ENCODE measurements at regions not wholly inside any gene's neighbourhood (a gene's known extent, or its start where the extent isn't known, plus 50 kb on each side); places are given as distances from the start of the nearest gene placed in this dataset.
"Not testable (repeated sequence)": the region's sequence is repeated elsewhere in the genome, so short reads cannot be mapped to it uniquely, and the experiment has no call there.

- DNase-seq = no peak
Measured at GRCh38 chr16:66041907-66042306, 324.6 kb upstream of the CDH5 start.

- DNase-seq = no peak
Measured at GRCh38 chr16:66039793-66040192, 326.7 kb upstream of the CDH5 start.

DNA sequence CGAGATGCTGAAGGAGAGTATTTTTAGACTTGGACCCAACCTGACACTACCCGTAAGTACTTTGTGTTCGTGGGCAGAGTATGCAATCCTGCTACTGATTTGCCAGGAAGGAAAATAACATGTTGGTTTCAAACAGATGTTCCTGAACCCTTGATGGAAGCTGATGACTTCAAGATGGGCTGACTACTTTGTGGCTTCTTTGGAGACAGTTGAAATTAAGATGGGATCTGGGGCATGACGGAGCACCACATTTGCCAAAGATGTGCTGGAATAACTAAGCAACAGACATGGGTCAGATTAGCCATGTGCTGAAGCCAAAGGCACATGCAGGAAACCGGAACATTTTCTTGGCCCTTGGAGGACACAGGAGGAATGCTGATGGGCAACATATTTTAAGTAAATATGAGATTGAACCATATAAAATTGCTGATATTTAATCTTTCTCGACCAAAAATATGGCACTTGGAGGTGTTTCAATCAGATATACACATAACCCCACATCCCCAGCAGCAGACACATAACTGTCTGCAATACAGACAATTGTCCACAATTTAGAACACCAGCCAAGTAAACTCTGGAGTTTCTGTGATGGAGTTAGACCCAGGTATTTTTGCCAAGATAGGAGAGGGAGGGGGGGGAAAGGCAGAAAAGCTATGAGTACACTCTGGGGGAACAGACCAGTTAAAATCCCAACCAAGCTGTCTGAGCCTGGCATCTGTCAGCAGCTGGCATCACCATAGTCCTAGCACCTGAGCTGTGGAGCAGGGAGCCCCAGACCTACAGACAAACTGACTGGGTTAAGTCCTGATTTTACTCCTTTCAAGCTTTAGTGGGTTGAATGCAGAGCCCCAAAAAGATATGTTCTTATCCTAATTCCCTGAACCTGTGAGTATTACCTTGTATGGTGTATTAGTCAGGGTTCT, 329.4 kb upstream of the CDH5 start:
- DNase-seq = no peak

- no peak for DNase-seq
Measured at GRCh38 chr16:66036184-66036583, 330.3 kb upstream of the CDH5 start.

DNA sequence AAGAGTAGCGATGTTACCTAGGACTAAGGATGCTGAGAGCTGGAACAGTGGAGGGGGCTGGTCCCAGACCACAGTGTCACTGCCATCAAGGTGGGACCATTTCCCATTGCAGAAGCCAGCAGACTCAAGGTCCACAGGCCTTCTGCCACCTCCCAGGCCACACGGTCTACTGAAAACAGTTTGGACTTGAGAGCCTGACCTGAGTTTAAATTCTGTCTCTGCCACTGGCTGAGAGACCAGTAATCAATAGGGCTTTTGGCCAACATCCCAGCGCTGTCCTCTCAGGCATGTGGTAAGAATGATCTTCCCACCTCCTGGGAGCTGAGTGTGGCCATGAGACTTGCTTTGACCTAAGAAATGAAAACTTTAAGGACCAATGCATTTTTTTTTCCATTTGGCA, 331.4 kb upstream of the CDH5 start:
- no peak for DNase-seq

GRCh38 chr16:66032841-66033240, 333.6 kb upstream of the CDH5 start:
- DNase-seq = no peak

DNA sequence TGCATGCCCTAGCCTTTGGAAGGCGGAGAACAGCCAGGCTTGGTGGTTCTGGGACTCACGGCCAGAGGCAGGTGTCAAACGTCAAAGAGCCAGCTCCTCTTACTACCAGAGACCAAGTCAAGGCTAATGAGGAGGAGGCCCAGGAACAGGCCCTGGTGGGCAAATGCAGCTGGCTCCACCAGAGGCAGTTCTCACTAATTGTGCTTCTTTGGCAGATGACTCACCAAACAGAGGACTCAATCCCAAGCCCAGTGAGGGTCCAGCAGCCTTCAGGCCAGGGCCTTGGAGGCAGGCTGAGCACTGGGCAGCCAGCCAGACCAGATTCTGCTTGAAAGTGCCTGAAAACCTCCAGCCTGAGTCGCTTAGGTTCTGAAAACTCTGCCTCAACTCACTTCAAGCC, 336.5 kb upstream of the CDH5 start:
- DNase-seq = no peak

- no peak for DNase-seq
Measured at GRCh38 chr16:66028510-66029216, 337.8 kb upstream of the CDH5 start.

GRCh38 chr16:66026787-66027330, 339.6 kb upstream of the CDH5 start:
- no peak for DNase-seq

- peak; percentile 69 for DNase-seq
Measured at GRCh38 chr16:66026211-66026610, 340.3 kb upstream of the CDH5 start.

- DNase-seq = no peak
Measured at GRCh38 chr16:66025751-66026150, 340.7 kb upstream of the CDH5 start.

GRCh38 chr16:66024567-66024966, 341.9 kb upstream of the CDH5 start:
- DNase-seq = not testable (repeated sequence)

DNA sequence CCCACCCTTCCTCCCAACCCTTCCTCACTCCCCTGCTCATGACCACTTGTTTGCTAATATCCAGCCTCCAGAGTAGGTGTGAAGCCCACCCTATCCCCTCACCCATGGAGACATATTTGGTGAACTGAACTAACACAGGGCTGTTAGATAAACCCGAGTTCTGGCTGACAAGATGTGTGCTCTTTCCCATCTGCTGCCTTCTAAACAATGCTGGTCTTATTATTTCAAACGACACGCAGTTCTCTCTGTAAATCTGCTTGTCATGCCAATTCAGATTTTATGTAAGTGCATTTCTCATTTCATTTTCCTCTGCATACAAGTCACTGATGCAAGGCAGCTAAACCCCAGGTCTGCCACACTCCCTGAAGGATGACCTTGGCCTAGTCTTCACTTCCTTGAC, 343.0 kb upstream of the CDH5 start:
- no peak for DNase-seq

DNA sequence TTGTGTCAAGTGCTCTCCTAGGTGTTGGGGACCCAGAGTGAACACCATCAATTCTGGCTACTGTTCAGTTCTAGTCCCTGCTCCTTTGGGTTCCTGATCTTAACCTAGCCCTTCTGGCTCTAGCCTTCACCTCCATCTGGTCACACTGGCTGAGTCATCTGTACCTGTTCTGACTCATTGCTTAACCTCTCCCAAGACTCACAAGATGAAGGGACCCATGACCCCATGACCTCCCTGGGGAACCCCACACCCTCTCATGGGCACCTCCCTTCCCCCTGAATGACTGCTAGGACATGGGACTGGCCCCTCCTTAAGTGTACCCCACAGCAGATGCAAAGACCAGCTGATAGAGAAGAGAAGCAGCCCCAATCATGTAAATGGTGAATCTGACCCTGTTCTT, 345.8 kb upstream of the CDH5 start:
- no peak for DNase-seq

DNA sequence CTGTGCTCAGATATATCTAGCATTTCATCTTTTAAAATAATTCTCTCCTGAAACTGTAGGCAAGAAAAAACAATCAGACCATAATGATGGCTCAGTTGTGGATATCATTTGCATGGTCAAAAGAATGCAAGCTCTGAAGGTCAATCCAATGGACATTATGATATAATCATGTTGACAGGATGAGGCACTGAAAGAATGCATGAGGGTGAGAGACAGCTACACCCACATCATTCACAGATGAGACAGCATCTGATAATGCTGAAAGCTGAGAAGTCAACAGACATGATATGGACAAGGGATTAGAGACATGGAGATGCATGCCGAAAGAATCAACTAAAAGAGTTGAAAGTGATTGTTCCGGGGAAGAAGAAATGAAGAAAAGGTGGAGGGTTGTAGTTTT, 346.4 kb upstream of the CDH5 start:
- no peak for DNase-seq

DNA sequence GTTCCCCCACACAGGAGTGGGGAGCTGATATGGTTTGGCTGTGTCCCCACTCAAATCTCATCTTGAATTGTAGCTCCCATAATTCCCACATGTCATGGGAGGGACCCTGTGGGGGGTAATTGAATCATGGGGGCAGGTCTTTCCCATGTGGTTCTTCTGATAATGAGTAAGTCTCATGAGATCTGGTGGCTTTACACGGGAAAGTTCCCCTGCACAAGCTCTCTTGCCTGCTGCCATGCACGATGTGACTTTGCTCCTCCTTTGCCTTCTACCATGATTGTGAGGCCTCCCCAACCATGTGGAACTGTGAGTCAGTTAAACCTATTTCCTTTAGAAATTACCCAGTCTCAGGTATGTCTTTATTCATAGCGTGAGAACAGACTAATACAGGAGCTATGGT, 347.0 kb upstream of the CDH5 start:
- DNase-seq = not testable (repeated sequence)

GRCh38 chr16:66014221-66014620, 352.3 kb upstream of the CDH5 start:
- DNase-seq = no peak

DNA sequence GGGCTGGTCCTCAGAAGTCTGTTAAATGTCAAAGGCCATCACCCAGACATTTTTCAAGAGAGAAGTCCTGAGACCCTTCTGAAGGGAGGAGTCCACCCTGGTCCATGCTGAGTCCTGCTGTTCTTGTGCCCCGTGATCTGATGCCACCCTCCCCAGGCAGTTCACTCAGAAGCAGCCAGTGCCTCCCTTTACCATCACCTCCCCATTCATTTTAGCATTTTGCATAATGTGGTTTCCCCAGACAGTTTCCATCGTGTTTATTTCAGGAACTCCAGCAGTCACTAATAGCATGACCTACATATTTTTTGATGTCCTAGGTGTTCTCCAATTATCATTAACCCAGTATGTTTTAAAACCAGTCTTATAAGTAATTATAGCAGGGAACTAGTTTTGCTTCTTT, 353.0 kb upstream of the CDH5 start:
- DNase-seq = no peak

DNA sequence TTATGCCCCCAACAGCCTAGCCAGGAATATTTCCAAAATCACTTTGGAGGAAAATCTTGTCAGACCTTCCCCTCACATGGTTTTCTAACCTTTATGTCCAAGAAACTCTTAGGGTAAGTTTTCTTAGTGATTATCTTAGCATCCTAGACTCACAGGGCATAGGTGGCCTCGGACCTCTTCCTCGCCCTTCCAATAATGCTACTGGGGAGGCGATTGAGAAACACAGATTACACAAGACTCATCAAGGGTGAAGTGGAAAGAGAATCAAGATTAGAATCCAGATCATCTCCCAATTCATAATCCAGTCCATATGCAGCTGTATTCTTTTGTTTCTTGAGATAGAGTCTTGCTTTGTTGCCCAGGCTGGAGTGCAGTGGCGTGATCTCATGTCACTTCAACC, 358.4 kb upstream of the CDH5 start:
- DNase-seq = no peak

DNA sequence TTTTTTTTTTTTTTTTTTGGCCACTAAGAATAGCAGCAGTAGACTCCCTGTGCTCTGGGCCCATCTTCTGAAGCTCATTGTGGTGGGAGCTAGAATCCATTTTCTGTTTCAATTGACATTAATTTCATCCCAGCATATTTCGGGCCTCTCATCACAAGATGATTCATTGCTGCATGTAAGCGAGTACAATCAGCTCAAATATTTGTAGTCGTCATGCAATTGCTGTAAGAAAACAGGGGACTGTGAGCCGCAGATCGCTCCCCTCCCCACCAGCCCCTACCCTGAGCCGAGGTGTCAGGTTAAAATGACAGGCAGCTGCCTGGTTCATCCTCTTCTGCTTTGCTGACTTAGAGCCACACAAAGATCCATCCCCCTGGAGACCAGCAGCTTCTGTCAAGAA, 358.8 kb upstream of the CDH5 start:
- DNase-seq = no peak

DNA sequence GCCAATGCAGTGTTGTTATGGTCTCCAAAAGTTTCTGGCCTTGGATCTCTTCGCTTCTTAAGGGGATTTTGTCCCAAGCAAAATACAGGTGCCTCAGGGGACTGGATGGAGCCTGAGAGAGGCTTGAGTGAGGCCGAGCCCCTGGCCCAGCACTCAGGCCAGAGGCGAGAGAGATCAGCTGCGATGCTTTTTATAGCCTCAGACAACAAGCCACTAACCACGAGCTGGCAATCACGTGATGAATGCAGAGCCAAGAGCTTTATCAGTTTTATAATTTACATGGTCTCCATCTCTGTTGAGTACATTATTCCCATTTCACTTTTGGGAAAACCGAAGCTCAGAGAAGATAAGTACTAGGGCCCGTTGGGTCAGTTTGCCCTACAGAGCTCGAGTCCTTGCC, 360.0 kb upstream of the CDH5 start:
- no peak for DNase-seq

DNA sequence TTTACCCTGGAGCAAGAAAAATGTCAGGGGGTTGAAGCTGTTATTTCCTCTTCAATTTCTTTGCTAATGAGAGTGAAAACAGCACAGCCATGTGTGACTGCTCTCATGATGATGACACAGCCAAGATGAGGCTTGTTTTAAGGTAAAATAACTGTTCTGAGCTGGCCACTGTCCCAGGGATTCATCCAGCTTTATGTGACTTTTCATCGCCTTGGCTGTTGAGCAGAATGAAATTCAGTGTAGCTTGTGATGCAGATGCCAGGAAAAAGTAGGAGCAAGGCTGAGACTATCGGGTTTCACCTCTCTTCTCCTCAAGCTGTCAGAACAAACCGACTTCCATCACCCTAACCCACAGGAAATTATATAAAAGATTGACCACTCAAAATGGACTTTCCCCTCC, 361.8 kb upstream of the CDH5 start:
- DNase-seq = no peak

GRCh38 chr16:66003201-66003600, 363.3 kb upstream of the CDH5 start:
- DNase-seq = no peak

DNA sequence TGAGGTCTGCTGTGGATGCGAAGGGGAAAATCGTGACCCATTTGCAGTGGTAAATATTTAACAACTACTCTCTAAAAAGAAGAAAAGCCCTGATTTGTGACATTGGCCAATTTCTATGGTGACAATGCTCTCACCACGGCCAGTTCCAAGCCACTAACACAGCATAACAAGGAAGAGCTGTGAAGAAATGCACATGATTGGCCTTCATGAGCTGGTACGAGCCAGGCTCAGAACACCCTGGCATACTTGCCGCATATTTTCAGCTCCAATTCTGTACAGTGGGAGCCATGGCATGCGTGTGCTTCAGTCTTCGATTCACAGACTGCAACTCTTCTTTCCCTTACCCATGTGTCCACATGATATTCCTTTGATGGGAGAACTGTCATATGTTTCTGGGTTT, 363.9 kb upstream of the CDH5 start:
- DNase-seq = no peak
